CD14-positive monocyte (primary cell): ENCODE measurements at regions not wholly inside any gene's neighbourhood (a gene's known extent, or its start where the extent isn't known, plus 50 kb on each side); places are given as distances from the start of the nearest gene placed in this dataset.

Experiments used
- DNase-seq, 3 donors: peaks; one replicate each; pipeline ENCODE4 v3.0.0-alpha.2; 2011 to 2022
- H2AFZ ChIP-seq: 2 replicates; pipeline ENCODE4 v1.6.0; 2012; ENCODE audit warnings: mild to moderate bottlenecking, low read depth, low read length, inconsistent platforms; ENCODE audit not compliant: insufficient read depth, poor library complexity, severe bottlenecking
- H3K27ac ChIP-seq, 2 donors: 1 replicate in 1 of 2; 2 replicates in 1 of 2; pipeline ENCODE4 v1.5.1; 2012 to 2013; ENCODE audit warnings: low read length in 2 of 2, control low read depth in 1 of 2, inconsistent platforms in 1 of 2, low read depth in 1 of 2, mild to moderate bottlenecking in 1 of 2
- H3K27me3 ChIP-seq, 2 donors: one replicate each; pipeline versions ENCODE4 v1.6.0 to v1.6.1; 2011 to 2013; ENCODE audit warnings: low read length in 2 of 2; ENCODE audit not compliant: control insufficient read depth in 2 of 2, insufficient read depth in 2 of 2
- H3K36me3 ChIP-seq, 2 donors: replicated peaks in 1 of 2; 1 replicate in 1 of 2; 2 replicates in 1 of 2; pipeline versions ENCODE4 v1.5.1 to v1.6.1; 2012 to 2013; ENCODE audit warnings: low read length in 2 of 2, control low read depth in 1 of 2, inconsistent platforms in 1 of 2, mild to moderate bottlenecking in 1 of 2; ENCODE audit not compliant: insufficient read depth in 2 of 2, control insufficient read depth in 1 of 2
- H3K4me1 ChIP-seq, 2 donors: 1 replicate in 1 of 2; 2 replicates in 1 of 2; pipeline versions ENCODE4 v1.5.1 to v1.6.1; 2012 to 2013; ENCODE audit warnings: low read length in 2 of 2, control low read depth in 1 of 2, inconsistent platforms in 1 of 2, mild to moderate bottlenecking in 1 of 2, moderate library complexity in 1 of 2; ENCODE audit not compliant: insufficient read depth in 2 of 2, control insufficient read depth in 1 of 2
- H3K4me2 ChIP-seq: replicated peaks from 2 replicates; pipeline ENCODE3; 2012; ENCODE audit warnings: low read length, moderate library complexity, mild to moderate bottlenecking; ENCODE audit not compliant: poor library complexity, severe bottlenecking; ENCODE audit errors: extremely low read depth
- H3K4me3 ChIP-seq, 3 experiments: fragments of 200-600 bp in 1 of 3; sonication (generic) in 1 of 3; replicated peaks in 1 of 3; 1 replicate in 2 of 3; 2 replicates in 1 of 3; pipeline ENCODE4 v1.5.1; 2011 to 2013; ENCODE audit warnings: low read length in 3 of 3, mild to moderate bottlenecking in 3 of 3, control low read depth in 2 of 3, low read depth in 2 of 3, inconsistent platforms in 1 of 3, moderate library complexity in 1 of 3
- H3K79me2 ChIP-seq: 2 replicates; pipeline ENCODE4 v1.6.0; 2012; ENCODE audit warnings: mild to moderate bottlenecking, control low read depth, inconsistent platforms, low read length, moderate library complexity; ENCODE audit not compliant: insufficient read depth
- H3K9ac ChIP-seq: 2 replicates; pipeline ENCODE4 v1.6.0; 2017; ENCODE audit warnings: low read length, mild to moderate bottlenecking; ENCODE audit not compliant: insufficient read depth, poor library complexity, severe bottlenecking
- H3K9me3 ChIP-seq, 2 donors: replicated peaks in 1 of 2; 1 replicate in 1 of 2; 2 replicates in 1 of 2; pipeline versions ENCODE4 v1.5.1 to v1.6.1; 2012 to 2013; ENCODE audit warnings: low read length in 2 of 2, control low read depth in 1 of 2; ENCODE audit not compliant: control insufficient read depth in 1 of 2, insufficient read depth in 1 of 2
- H4K20me1 ChIP-seq: 2 replicates; pipeline ENCODE4 v1.6.0; 2012; ENCODE audit warnings: mild to moderate bottlenecking, low read length, control low read depth, moderate library complexity; ENCODE audit not compliant: insufficient read depth
- H3K27ac Mint-ChIP-seq, 7 donors: one replicate each; pipeline ENCODE4 v1.8.0; 2020; ENCODE audit warnings: mild to moderate bottlenecking in 7 of 7, mixed read lengths in 7 of 7, moderate library complexity in 6 of 7, inconsistent platforms in 2 of 7
- H3K27me3 Mint-ChIP-seq, 3 donors: one replicate each; pipeline ENCODE4 v1.8.0; 2021 to 2022; ENCODE audit warnings: low read depth in 3 of 3, mild to moderate bottlenecking in 3 of 3, mixed read lengths in 3 of 3, moderate library complexity in 3 of 3, inconsistent platforms in 1 of 3
- H3K36me3 Mint-ChIP-seq, 2 donors: one replicate each; pipeline ENCODE4 v1.8.0; 2020; ENCODE audit warnings: mixed read lengths in 2 of 2, inconsistent platforms in 1 of 2, mild to moderate bottlenecking in 1 of 2
- H3K4me1 Mint-ChIP-seq: one replicate; pipeline ENCODE4 v1.8.0; 2020; ENCODE audit warnings: mild to moderate bottlenecking, mixed read lengths
- H3K4me3 Mint-ChIP-seq, 2 donors: one replicate each; pipeline ENCODE4 v1.8.0; 2020; ENCODE audit warnings: mild to moderate bottlenecking in 2 of 2, mixed read lengths in 2 of 2, moderate library complexity in 1 of 2
- H3K9me3 Mint-ChIP-seq, 7 donors: one replicate each; pipeline ENCODE4 v1.8.0; 2020 to 2022; ENCODE audit warnings: mixed read lengths in 7 of 7, mild to moderate bottlenecking in 6 of 7, moderate library complexity in 6 of 7, inconsistent platforms in 2 of 7
- WGBS: methylation state at CpG from one replicate; pipeline ENCODE4 v1.1.5; 2013; ENCODE audit warnings: missing lambda C conversion rate; ENCODE audit not compliant: insufficient coverage; 5-methylcytosine and 5-hydroxymethylcytosine counted together
- intact Hi-C, 2 donors: fragments of 100-400 bp; cut with micrococcal nuclease; formaldehyde crosslinking; loops; one replicate each; pipeline versions ENCODE4 v1.15.0 to v1.15.1; 2023
- TF ChIP-seq, protein P1 (sequence below): fragments of 200-600 bp; IDR thresholded peaks from one replicate; pipeline ENCODE4 v1.8.0; 2022; ENCODE audit warnings: antibody characterized with exemption, mild to moderate bottlenecking

- Mint-ChIP-seq H3K9me3 (peaks cover 0 to 10% (median 7%) of the 10 kb centered on the region in 7 donors), H3K4me3 (no peak overlapping the region), H3K36me3 (no peaks in the 10 kb centered on the region), H3K27me3 (no peaks in the 10 kb centered on the region), H3K27ac (no peak overlapping the region), H3K4me1 (no peaks in the 10 kb centered on the region)
- no peak overlapping the region for H3K4me3 ChIP-seq
- no peak overlapping the region for H3K27ac ChIP-seq
- peaks cover 3 to 4% of the 10 kb centered on the region in 2 donors for H3K9me3 ChIP-seq
- no peaks in the 10 kb centered on the region for H4K20me1 ChIP-seq
- 86% methylated on average over 4 of the region's 6 CpGs for WGBS
- H3K27me3 ChIP-seq, result no peaks in the 10 kb centered on the region
- H3K79me2 ChIP-seq, result no peaks in the 10 kb centered on the region
- DNase-seq, result no peak
- no peaks in the 10 kb centered on the region for H3K36me3 ChIP-seq
- H2AFZ ChIP-seq, result no peak overlapping the region
- H3K4me2 ChIP-seq, result no peak overlapping the region
- no peaks in the 10 kb centered on the region for H3K4me1 ChIP-seq
- no peak overlapping the region for H3K9ac ChIP-seq
- TF ChIP-seq, protein P1, sequence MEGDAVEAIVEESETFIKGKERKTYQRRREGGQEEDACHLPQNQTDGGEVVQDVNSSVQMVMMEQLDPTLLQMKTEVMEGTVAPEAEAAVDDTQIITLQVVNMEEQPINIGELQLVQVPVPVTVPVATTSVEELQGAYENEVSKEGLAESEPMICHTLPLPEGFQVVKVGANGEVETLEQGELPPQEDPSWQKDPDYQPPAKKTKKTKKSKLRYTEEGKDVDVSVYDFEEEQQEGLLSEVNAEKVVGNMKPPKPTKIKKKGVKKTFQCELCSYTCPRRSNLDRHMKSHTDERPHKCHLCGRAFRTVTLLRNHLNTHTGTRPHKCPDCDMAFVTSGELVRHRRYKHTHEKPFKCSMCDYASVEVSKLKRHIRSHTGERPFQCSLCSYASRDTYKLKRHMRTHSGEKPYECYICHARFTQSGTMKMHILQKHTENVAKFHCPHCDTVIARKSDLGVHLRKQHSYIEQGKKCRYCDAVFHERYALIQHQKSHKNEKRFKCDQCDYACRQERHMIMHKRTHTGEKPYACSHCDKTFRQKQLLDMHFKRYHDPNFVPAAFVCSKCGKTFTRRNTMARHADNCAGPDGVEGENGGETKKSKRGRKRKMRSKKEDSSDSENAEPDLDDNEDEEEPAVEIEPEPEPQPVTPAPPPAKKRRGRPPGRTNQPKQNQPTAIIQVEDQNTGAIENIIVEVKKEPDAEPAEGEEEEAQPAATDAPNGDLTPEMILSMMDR, result no peak
- intact Hi-C loops, result no loop called here
Measured at GRCh38 chr1:71184410-71184809, 103.6 kb upstream of the ZRANB2 start.

GRCh38 chr1:71179997-71180396 lies 99.2 kb upstream of the ZRANB2 start:
- intact Hi-C loops, result no loop called here
- Mint-ChIP-seq H3K4me3 (no peak overlapping the region), H3K36me3 (no peaks in the 10 kb centered on the region), H3K27ac (no peak overlapping the region), H3K4me1 (no peaks in the 10 kb centered on the region), H3K9me3 (peaks cover 2 to 17% (median 4%) of the 10 kb centered on the region in 7 donors), H3K27me3 (no peaks in the 10 kb centered on the region)
- DNase-seq, result no peak
- Histone ChIP-seq H3K9ac (no peak overlapping the region), H3K9me3 (peaks cover 4 to 8% of the 10 kb centered on the region in 2 donors), H3K27ac (no peak overlapping the region), H3K4me1 (no peaks in the 10 kb centered on the region), H3K27me3 (no peaks in the 10 kb centered on the region), H3K36me3 (no peaks in the 10 kb centered on the region), H3K79me2 (no peaks in the 10 kb centered on the region), H4K20me1 (no peaks in the 10 kb centered on the region), H3K4me2 (no peak overlapping the region), H3K4me3 (no peak overlapping the region), H2AFZ (no peak overlapping the region)
- TF ChIP-seq, protein P1, result no peak
